SW 1271 (cell line): ENCODE measurements at regions not wholly inside any gene's neighbourhood (a gene's known extent, or its start where the extent isn't known, plus 50 kb on each side); places are given as distances from the start of the nearest gene placed in this dataset.

Experiments used
- DNase-seq, 2 experiments: peaks; one replicate each; lab custom pipeline; 2025; lab: John Stamatoyannopoulos, UW

GRCh38 chr3:81974751-81975150 is 213.3 kb upstream of the GBE1 start:
- no peak for DNase-seq

GRCh38 chr3:81968658-81969057 is 207.2 kb upstream of the GBE1 start:
- no peak for DNase-seq

DNA sequence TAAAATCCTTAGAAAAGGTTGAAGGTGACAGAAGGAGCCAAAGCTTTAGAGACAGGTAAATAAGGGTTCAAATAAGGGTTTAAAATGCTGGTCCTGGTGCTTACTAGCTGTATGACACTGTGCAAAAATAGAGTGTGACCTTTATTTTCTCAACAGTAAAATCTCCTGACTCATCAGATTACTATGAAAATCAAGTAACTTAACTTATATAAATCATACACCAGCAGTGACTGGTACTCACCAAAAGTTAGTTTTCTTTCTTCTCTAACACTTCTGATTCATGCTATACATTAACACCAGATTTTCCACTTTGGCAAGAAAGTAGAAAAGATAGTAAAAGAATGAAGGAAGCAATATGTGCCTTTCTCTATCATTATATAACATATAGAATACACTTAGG is 205.9 kb upstream of the GBE1 start:
- no peak for DNase-seq

DNA sequence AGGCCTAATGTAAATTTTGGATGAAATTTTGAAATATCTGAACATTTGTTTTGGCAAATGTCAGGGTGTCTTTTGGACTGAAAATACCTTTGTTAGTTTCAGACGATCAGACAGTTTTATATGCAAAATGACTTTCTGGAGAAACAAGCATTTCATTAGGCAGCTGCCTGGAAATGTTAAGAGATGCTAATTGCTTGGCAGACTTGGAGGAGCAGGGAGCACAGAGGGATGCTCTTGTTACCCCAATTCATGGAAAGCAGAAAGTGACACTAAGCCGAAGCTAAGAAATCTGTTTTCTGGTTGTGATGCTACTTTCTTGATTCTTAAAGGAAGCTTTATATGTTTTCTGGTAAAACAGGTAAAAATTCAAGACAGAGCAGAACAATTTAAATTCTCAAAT is 204.3 kb upstream of the GBE1 start:
- DNase-seq: no peak

DNA sequence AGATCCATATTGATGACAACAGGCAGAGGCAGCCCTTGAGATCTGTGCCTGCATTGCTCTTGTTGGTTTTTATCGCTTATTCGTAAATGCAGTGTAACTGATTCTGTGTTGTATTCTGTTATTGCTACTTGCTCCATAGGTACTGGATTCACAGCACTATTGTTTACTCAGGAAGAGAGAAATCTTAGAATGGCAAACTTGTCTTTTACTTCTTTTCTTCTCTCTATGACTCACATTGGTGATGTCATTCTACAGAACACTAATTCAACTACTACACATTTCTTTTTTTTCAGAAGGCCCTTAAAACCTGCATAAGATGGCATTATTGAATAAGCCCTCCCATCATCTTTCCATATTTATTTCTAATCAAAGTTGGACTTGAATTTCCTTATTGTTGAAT is 201.0 kb upstream of the GBE1 start:
- no peak for DNase-seq

GRCh38 chr3:81958972-81959640 is 197.7 kb upstream of the GBE1 start:
- no peak for DNase-seq

DNA sequence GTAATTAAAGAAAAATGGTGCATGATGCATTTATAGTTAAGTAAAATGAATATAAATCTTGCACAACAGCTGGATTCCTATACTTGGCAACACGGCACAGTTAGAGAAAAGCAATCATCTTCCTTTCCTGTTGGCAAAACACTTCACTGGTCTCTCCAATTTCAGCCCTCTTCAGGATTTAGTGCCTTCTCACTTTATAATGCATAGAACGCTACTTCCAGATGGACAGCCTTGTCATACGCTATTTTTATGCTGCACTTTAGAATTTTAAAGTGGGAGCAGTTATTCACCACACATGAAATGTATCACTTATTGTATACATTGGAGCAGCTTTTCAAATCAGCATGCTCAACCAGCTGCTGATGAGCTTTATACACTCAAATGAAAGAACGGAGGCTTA is 194.4 kb upstream of the GBE1 start:
- no peak for DNase-seq

GRCh38 chr3:81953111-81953510 is 191.7 kb upstream of the GBE1 start:
- no peak for DNase-seq

DNA sequence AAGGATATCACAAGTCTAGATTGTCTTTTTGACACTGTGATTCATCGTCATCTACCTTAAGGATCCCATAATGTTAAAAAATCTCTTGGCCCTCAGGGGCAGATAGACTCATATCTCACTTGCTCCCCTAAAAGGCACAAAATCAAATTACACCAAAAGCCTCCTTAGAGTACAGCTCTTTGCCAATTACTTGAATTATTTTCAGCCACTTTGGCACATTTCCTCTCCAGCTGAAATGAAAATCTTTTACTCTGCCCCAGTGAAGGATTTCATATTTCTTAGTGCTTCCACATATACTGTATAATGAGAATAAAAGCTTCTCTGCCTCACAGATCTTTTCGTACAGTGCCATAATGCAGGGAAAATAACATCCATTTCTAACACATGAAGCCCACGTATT is 190.7 kb upstream of the GBE1 start:
- DNase-seq: no peak

DNA sequence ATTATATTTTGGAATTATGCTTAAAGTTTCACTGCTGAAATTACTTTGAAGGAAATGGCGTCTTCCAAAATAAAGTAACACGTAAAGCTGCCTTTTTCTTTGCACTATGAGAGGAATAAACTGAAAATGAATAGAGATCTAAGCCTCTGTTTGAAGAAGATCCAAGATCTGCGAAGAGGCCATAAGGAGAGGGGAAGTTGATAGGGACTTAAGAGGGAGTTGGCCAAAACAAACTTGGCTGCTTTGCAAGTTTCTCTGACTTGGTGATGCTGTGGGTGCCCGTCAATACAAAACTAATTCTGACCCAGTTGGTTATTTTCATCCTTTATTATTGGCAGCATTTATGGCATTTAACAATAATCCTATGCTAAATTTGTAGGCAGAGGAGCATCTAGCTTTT is 190.2 kb upstream of the GBE1 start:
- DNase-seq: no peak

GRCh38 chr3:81951106-81951505 is 189.7 kb upstream of the GBE1 start:
- DNase-seq: no peak

DNA sequence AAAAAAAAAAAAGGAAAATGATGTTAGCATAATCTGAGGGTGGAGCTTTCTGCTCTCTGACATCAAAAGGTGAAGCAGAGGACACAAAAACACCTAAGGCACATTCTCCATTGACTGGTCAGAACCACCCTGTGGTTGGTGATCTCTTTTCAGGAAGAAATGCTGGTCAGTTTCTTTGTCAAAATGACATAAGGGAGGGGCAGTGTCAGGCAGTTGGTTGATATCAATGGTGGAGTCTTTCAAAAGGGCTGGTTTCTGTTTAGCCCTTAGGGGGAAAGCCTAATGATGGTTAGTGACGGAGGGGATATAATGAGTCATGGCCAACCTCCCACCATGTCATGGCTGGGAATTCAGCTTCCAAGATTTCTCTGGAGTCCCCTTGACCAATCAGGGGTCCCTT is 185.9 kb upstream of the GBE1 start:
- DNase-seq: no peak

GRCh38 chr3:81938681-81939080 is 177.2 kb upstream of the GBE1 start:
- DNase-seq: no peak

DNA sequence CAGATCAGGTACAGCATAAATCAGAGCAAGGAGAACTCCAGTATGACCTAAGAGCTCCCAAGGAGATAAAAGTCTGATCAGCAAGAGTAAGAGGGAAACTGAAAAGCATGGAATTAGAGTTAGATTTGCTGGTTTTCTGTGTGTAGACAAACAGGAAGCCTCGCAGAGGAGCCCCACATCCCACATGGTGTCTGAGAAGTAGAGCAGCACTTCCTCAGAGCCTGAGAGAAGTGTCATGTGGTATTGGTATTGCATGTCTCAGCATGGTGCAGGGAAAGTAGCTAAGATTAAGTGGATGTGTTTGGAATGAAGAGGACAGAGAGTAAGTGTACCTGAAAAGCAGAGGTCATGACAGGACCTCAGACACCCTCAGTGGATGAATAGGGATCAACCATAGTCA is 175.4 kb upstream of the GBE1 start:
- DNase-seq: no peak

GRCh38 chr3:81932681-81933080 is 171.2 kb upstream of the GBE1 start:
- no peak for DNase-seq

GRCh38 chr3:81931265-81932251 is 170.1 kb upstream of the GBE1 start:
- DNase-seq: no peak

- no peak for DNase-seq
These were observed 168.3 kb upstream of the GBE1 start for GRCh38 chr3:81929697-81930096.

DNA sequence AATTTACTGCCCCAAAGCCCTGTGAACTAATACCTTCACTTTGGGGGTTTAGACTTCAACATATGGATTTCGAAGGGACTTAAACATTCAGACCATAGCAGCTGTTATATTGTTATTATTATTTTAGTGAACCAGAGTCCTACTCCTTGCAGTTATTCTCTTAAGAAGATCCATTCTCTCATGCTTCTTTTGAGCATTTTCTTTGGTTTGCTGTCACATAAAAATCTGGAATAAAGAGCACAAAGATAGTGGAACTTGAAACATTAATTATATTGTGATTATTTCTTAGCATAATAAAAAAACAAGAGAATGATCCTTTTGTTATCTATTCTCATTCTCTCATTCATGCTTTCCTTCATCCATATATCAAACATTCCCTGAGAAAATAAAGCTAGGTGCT is 166.4 kb upstream of the GBE1 start:
- DNase-seq: no peak

DNA sequence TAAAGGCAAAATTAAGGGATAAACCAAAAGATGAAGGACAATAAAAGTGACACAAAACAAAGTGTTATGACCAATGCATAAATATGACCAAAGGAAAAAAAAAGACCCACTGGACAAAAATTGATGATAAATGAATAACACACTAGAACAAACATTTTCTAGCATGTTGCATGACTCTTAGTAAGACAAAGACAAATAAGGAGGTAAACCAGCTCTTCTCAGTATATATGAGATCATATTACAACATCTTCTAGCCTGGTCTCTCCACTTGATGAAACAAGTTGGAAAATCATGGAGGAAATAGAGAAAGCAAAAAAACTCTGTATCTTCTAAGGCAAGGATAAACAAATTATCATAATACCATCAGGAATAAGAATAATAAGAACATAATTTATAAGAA is 163.9 kb upstream of the GBE1 start:
- DNase-seq: no peak

DNA sequence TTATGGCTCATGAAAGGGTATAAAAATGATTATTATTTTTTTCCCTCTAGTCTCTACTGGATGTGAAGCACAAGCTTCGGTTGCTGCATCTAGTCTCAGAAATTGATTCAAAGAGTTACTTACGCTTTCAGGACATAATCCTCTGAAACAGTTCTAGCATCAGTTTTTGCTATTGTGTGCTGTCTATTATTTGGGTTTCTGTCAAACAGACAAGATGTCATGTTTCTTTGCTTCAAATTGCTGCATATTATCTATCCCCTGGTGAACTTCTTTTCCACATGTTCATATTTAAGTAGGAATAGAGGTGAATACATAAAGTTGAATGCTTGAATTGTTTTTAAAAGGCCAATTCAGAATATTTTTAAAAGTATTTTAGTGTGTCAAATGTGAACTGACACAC is 161.6 kb upstream of the GBE1 start:
- no peak for DNase-seq

DNA sequence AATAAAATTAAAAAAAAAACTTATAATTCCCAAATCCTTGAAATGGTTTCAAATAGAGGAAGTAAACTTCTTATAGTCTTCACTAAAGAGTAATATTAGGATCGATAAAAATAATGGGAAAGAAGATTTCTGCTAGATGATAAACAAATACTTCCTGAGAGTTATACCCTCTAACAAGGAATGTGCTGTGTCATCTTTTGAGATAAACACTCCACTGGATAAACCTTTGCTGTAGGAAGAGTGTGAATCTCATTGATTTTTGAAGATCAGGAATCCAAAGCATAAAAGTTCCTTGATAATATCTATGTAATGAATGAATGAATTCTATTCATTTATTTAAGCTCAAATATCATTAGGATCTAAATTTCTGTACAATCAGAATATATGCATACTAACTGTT is 161.0 kb upstream of the GBE1 start:
- no peak for DNase-seq

DNA sequence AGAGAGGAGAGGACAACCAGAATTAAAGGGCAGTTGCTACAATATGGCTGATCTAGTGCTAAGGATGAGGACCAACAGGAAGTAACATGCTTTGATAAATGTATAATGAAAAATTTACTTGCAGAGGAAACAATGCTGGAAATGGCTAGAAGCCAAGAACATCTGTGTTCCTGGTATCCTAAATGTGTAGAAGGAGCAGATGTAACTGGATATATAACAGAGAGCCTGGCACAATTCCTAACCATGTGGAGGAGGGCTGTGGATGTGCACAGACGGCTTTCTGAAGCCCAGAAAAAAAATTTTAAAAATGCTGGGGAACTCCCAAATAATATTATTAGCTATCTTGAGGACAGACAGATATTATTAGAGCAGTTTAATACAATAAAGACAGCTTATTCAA is 159.4 kb upstream of the GBE1 start:
- no peak for DNase-seq

DNA sequence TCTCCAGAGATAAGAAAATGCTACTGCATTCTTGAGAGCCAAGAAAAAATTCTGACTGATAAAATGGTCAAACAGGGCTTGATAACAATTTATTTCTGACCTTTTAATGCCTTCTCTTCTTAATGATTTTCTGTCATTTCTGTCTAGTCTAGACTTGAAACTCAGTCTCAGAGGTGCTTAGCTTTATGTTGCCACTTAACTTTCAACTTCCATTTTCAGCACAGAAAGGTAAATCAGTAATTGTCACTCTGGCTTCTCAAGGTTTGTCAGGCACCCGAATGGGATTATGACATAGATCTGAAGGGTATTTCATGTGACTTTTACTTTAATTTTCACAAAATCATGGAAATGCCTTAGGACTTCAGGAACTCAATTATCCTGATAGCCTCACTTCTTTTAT is 155.4 kb upstream of the GBE1 start:
- no peak for DNase-seq
